ENCODE measurements at regions not wholly inside any gene's neighbourhood (a gene's known extent, or its start where the extent isn't known, plus 50 kb on each side); places are given as distances from the start of the nearest gene placed in this dataset.

DNA sequence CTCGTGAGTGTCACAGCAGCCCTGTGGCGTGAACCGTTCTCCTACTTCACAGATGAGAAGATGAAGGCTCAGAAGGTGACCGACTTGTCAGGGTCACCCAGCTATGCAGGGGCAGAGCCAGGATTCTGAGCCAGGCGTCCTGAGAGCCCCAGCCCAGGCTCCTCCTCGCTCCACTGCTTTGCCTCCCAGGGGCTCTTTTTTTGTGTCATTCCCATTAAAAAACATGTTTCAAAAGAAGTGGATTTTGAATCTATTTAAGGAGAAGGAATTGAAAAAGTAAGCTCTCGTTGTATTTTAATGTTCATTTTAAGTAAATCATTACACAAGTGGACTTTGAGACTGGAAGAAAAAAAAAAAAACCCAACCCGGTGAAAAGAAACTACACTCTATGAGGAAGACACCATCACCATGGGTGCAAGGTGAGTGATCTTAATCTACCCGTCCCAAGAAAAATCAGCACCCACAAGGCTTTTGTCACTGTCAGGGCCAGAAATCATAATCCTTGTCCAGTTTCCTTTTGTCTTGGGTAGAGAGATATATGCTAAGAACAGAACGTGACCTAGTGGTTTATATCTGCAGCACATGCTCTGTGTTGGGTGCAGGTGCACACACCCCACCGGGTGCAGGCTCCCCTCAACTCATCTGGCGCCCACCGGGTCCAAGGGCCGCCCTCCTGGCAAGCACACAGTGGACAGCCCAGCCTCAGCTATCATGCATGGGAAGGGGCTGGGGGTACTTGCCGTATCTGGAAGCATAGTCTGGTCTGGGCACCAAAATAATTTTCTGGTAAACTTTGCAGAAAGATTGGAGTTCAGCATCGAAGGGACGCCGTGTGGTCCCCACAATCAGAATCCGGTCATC is 73.5 kb upstream of the ASB18 start:
- Histone ChIP-seq H3K4me2 (no peak overlapping the region), H3K4me3 (no peak overlapping the region), H3K4me1 (no peaks in the 10 kb centered on the region), H3K27ac (no peak overlapping the region), H3K9me3 (no peaks in the 10 kb centered on the region)
- ChIA-PET POLR2A (no interaction called here), CTCF (interaction anchor here (1.2 to 2.3 kb wide), 5 partner anchors 10 to 723 kb away, joined by 4 to 8 read pairs (median 4); partner anchors contain the start of gene ACKR3)
- 61% methylated on average over 18 of the region's 19 CpGs for WGBS (ENCODE audit: missing lambda C conversion rate)
- FAIRE-seq, result no peak
- DNase-seq (ENCODE audit: low read depth in 1 of 2, low spot score in 1 of 2), result no peak
- TF ChIP-seq CBX2 (IDR thresholded peaks at IDR 0.05; ENCODE audit: borderline replicate concordance, low read depth) (no peak), ESRRA (IDR thresholded peaks at IDR 0.05; ENCODE audit: borderline replicate concordance, low read length) (no peak), PHF8 (IDR thresholded peaks at IDR 0.05; ENCODE audit: borderline replicate concordance, low read depth) (no peak), MAFK (IDR thresholded peaks at IDR 0.05; ENCODE audit: partially characterized antibody) (no peak), NPAS2 (CRISPR knock-in tag; IDR thresholded peaks at IDR 0.05; ENCODE audit: borderline replicate concordance) (no peak), BHLHE40 (IDR thresholded peaks at IDR 0.05; ENCODE audit: low read depth, low read length) (no peak), RARB (CRISPR knock-in tag; IDR thresholded peaks at IDR 0.05) (no peak)
- TF ChIP-seq, protein P1, sequence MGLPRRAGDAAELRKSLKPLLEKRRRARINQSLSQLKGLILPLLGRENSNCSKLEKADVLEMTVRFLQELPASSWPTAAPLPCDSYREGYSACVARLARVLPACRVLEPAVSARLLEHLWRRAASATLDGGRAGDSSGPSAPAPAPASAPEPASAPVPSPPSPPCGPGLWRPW (IDR thresholded peaks at IDR 0.05), result no peak
- ATAC-seq, result no peak

DNA sequence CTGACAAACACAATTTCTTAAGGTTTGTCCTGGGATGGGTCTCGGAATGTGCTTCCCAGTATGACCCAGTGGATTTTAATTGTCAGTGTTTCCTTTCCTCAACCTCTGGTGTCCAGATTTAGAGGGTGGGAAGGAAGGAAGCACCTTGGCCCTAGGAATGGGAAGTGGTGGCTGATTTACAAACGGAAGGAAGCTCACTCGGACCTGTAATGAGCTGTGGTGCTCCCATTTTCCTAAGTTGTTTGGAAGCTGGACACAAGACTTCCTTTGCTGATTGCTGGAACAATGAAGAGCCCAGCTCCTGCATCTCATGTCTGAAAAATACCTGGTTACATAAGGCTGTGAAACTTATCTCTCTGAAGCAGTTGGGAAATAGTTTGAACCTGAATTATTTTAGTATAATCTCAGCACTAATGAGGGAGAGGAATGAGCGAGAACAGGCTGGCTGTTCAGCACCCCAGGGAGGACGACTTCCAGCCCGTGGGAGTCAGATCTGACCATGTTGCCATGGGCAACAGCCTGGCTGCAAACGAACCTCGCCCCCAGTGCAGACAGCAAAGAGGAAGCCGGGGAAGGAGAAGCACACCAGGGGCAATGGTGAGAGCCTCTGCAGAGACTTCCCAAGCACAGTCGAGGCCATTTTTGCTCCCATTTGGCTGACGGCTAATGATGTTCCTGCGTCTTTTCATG is 74.4 kb upstream of the ASB18 start:
- ChIA-PET POLR2A (no interaction called here), CTCF (interaction anchor here (1.2 to 2.3 kb wide), 4 partner anchors 9 to 689 kb away, joined by 4 to 8 read pairs (median 4); partner anchors contain the start of gene ACKR3)
- TF ChIP-seq MYC (IDR thresholded peaks at IDR 0.05; ENCODE audit: borderline replicate concordance, low read length), result no peak
- TF ChIP-seq, protein P2, sequence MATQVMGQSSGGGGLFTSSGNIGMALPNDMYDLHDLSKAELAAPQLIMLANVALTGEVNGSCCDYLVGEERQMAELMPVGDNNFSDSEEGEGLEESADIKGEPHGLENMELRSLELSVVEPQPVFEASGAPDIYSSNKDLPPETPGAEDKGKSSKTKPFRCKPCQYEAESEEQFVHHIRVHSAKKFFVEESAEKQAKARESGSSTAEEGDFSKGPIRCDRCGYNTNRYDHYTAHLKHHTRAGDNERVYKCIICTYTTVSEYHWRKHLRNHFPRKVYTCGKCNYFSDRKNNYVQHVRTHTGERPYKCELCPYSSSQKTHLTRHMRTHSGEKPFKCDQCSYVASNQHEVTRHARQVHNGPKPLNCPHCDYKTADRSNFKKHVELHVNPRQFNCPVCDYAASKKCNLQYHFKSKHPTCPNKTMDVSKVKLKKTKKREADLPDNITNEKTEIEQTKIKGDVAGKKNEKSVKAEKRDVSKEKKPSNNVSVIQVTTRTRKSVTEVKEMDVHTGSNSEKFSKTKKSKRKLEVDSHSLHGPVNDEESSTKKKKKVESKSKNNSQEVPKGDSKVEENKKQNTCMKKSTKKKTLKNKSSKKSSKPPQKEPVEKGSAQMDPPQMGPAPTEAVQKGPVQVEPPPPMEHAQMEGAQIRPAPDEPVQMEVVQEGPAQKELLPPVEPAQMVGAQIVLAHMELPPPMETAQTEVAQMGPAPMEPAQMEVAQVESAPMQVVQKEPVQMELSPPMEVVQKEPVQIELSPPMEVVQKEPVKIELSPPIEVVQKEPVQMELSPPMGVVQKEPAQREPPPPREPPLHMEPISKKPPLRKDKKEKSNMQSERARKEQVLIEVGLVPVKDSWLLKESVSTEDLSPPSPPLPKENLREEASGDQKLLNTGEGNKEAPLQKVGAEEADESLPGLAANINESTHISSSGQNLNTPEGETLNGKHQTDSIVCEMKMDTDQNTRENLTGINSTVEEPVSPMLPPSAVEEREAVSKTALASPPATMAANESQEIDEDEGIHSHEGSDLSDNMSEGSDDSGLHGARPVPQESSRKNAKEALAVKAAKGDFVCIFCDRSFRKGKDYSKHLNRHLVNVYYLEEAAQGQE (IDR thresholded peaks at IDR 0.05), result no peak
- no peak for TF ChIP-seq CHD2 (IDR thresholded peaks at IDR 0.05; ENCODE audit: low read length, partially characterized antibody)
- TF ChIP-seq POLR2A (IDR thresholded peaks at IDR 0.05; ENCODE audit: low read length), result no peak
- no peak for TF ChIP-seq JUN (IDR thresholded peaks at IDR 0.05)
- TF ChIP-seq, protein P3, sequence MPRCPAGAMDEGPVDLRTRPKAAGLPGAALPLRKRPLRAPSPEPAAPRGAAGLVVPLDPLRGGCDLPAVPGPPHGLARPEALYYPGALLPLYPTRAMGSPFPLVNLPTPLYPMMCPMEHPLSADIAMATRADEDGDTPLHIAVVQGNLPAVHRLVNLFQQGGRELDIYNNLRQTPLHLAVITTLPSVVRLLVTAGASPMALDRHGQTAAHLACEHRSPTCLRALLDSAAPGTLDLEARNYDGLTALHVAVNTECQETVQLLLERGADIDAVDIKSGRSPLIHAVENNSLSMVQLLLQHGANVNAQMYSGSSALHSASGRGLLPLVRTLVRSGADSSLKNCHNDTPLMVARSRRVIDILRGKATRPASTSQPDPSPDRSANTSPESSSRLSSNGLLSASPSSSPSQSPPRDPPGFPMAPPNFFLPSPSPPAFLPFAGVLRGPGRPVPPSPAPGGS (IDR thresholded peaks at IDR 0.05), result no peak
- TF ChIP-seq, protein P4, sequence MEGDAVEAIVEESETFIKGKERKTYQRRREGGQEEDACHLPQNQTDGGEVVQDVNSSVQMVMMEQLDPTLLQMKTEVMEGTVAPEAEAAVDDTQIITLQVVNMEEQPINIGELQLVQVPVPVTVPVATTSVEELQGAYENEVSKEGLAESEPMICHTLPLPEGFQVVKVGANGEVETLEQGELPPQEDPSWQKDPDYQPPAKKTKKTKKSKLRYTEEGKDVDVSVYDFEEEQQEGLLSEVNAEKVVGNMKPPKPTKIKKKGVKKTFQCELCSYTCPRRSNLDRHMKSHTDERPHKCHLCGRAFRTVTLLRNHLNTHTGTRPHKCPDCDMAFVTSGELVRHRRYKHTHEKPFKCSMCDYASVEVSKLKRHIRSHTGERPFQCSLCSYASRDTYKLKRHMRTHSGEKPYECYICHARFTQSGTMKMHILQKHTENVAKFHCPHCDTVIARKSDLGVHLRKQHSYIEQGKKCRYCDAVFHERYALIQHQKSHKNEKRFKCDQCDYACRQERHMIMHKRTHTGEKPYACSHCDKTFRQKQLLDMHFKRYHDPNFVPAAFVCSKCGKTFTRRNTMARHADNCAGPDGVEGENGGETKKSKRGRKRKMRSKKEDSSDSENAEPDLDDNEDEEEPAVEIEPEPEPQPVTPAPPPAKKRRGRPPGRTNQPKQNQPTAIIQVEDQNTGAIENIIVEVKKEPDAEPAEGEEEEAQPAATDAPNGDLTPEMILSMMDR (IDR thresholded peaks at IDR 0.05), result no peak
- TF ChIP-seq, protein P5, sequence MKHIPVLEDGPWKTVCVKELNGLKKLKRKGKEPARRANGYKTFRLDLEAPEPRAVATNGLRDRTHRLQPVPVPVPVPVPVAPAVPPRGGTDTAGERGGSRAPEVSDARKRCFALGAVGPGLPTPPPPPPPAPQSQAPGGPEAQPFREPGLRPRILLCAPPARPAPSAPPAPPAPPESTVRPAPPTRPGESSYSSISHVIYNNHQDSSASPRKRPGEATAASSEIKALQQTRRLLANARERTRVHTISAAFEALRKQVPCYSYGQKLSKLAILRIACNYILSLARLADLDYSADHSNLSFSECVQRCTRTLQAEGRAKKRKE (CRISPR knock-in tag; IDR thresholded peaks at IDR 0.05; ENCODE audit: low read depth), result no peak
- TF ChIP-seq, protein P6, sequence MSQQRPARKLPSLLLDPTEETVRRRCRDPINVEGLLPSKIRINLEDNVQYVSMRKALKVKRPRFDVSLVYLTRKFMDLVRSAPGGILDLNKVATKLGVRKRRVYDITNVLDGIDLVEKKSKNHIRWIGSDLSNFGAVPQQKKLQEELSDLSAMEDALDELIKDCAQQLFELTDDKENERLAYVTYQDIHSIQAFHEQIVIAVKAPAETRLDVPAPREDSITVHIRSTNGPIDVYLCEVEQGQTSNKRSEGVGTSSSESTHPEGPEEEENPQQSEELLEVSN (IDR thresholded peaks at IDR 0.05; ENCODE audit: borderline replicate concordance, low read depth), result no peak
- no peak for TF ChIP-seq ZSCAN20 (CRISPR knock-in tag; IDR thresholded peaks at IDR 0.05)
- no peak for TF ChIP-seq RARB (CRISPR knock-in tag; IDR thresholded peaks at IDR 0.05)
- TF ChIP-seq HEYL (CRISPR knock-in tag; IDR thresholded peaks at IDR 0.05), result no peak
- TF ChIP-seq POLR2AphosphoS2 (conservative IDR thresholded peaks at IDR 0.05; ENCODE audit: low read length), result no peak
- TF ChIP-seq RCOR1 (IDR thresholded peaks at IDR 0.05; ENCODE audit: low read depth, low read length), result no peak
- TF ChIP-seq RNF2 (IDR thresholded peaks at IDR 0.05; ENCODE audit: borderline replicate concordance, low read depth), result no peak
- no peak for TF ChIP-seq CBX8 (IDR thresholded peaks at IDR 0.05)
- TF ChIP-seq, protein P7, sequence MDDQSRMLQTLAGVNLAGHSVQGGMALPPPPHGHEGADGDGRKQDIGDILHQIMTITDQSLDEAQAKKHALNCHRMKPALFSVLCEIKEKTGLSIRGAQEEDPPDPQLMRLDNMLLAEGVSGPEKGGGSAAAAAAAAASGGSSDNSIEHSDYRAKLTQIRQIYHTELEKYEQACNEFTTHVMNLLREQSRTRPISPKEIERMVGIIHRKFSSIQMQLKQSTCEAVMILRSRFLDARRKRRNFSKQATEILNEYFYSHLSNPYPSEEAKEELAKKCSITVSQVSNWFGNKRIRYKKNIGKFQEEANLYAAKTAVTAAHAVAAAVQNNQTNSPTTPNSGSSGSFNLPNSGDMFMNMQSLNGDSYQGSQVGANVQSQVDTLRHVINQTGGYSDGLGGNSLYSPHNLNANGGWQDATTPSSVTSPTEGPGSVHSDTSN (IDR thresholded peaks at IDR 0.05), result no peak
- no peak overlapping the region for H3K4me2 ChIP-seq
- no peak for ATAC-seq
- 27% methylated on average over 12 of the region's 12 CpGs for WGBS (ENCODE audit: missing lambda C conversion rate)
- no peak overlapping the region for H3K4me3 ChIP-seq
- FAIRE-seq, result no peak
- no peak for DNase-seq (ENCODE audit: low read depth in 1 of 2, low spot score in 1 of 2)
- H3K9me3 ChIP-seq, result no peaks in the 10 kb centered on the region
- no peaks in the 10 kb centered on the region for H3K4me1 ChIP-seq
- H3K27ac ChIP-seq, result no peak overlapping the region
